Mesothelial cell of epicardium (in vitro differentiated cells): ENCODE measurements at regions not wholly inside any gene's neighbourhood (a gene's known extent, or its start where the extent isn't known, plus 50 kb on each side); places are given as distances from the start of the nearest gene placed in this dataset.

Source experiments
- DNase-seq, 2 experiments: peaks; one replicate each; pipeline ENCODE4 v3.0.0; 2021; ENCODE audit warnings: low spot score in 2 of 2; ENCODE audit not compliant: unreplicated experiment in 2 of 2
- H3K27ac Mint-ChIP-seq: 2 replicates; pipeline ENCODE4 v1.8.0; 2021; ENCODE audit warnings: mixed read lengths
- H3K27me3 Mint-ChIP-seq: 2 replicates; pipeline ENCODE4 v1.8.0; 2021; ENCODE audit warnings: low read depth, mixed read lengths
- H3K36me3 Mint-ChIP-seq: 2 replicates; pipeline ENCODE4 v1.8.0; 2021; ENCODE audit warnings: mixed read lengths
- H3K4me1 Mint-ChIP-seq: 2 replicates; pipeline ENCODE4 v1.8.0; 2021; ENCODE audit warnings: mixed read lengths
- H3K4me3 Mint-ChIP-seq: 2 replicates; pipeline ENCODE4 v1.8.0; 2021; ENCODE audit warnings: mild to moderate bottlenecking, moderate library complexity, mixed read lengths
- H3K9me3 Mint-ChIP-seq: 2 replicates; pipeline ENCODE4 v1.8.0; 2021; ENCODE audit warnings: mixed read lengths
- TF ChIP-seq, protein P1 (sequence below): fragments of 200-600 bp; sonication (generic); IDR thresholded peaks from one replicate; pipeline ENCODE4 v1.5.0; 2021; ENCODE audit warnings: antibody characterized with exemption; ENCODE audit not compliant: unreplicated experiment

DNA sequence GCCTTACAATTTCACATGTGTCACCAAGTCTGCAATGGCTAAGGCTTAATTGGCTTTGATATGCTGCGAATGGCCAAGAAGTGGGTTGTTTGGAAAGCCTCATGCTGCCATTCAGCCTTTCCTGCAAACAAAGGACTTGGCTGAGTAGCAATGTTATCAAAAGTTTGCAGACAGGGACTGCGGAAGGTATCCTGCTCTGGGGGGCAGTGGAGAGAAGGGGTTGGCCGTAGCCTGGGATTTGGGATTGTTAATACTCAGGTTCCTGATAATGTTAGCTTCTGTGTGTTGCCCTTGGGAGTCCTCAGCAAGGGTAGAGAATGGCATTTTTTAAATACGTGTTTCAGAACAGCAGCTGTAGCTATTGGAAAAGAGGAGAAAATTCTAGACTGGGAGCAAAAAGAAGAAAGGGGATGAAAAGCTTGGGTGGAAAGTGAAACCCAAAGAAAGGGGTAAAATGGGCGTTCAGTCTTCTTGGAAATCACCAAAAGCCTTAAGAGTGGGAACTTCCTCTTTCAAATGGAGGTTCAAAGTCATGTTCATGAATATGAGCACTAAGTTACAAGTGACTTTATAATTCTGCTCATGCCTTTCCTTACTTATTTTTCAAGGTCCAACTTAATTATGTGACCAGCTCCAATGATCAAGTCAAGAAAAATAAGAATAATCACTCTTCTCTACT, 325.1 kb downstream of the RNF144A start:
- Mint-ChIP-seq H3K9me3 (no peaks in the 10 kb centered on the region), H3K36me3 (no peaks in the 10 kb centered on the region), H3K4me1 (no peaks in the 10 kb centered on the region), H3K27me3 (peaks cover 3% of the 10 kb centered on the region), H3K27ac (no peak overlapping the region), H3K4me3 (no peak overlapping the region)
- no peak for DNase-seq
- TF ChIP-seq, protein P1, sequence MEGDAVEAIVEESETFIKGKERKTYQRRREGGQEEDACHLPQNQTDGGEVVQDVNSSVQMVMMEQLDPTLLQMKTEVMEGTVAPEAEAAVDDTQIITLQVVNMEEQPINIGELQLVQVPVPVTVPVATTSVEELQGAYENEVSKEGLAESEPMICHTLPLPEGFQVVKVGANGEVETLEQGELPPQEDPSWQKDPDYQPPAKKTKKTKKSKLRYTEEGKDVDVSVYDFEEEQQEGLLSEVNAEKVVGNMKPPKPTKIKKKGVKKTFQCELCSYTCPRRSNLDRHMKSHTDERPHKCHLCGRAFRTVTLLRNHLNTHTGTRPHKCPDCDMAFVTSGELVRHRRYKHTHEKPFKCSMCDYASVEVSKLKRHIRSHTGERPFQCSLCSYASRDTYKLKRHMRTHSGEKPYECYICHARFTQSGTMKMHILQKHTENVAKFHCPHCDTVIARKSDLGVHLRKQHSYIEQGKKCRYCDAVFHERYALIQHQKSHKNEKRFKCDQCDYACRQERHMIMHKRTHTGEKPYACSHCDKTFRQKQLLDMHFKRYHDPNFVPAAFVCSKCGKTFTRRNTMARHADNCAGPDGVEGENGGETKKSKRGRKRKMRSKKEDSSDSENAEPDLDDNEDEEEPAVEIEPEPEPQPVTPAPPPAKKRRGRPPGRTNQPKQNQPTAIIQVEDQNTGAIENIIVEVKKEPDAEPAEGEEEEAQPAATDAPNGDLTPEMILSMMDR, result no peak

DNA sequence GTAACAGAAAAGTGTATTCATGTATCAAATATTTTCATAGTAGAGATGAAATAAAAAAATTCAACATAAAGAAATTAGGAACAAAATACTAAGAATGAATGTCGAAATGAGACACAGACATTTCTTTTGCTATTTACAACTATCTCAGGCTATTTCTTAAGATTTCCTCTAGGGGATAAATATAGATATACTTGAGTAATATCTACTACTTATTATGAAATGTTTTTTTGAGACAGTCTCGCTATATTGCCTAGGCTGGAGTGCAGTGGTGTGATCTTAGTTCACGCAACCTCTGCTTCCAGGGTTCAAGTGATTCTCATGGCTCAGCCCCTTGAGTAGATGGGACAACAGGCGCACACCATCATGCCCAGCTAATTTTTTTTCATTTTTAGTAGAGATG, 326.1 kb downstream of the RNF144A start:
- Mint-ChIP-seq H3K4me3 (no peak overlapping the region), H3K9me3 (no peaks in the 10 kb centered on the region), H3K27me3 (peaks cover 3% of the 10 kb centered on the region), H3K36me3 (no peaks in the 10 kb centered on the region), H3K27ac (no peak overlapping the region), H3K4me1 (no peaks in the 10 kb centered on the region)
- no peak for DNase-seq
- TF ChIP-seq, protein P1, result no peak

DNA sequence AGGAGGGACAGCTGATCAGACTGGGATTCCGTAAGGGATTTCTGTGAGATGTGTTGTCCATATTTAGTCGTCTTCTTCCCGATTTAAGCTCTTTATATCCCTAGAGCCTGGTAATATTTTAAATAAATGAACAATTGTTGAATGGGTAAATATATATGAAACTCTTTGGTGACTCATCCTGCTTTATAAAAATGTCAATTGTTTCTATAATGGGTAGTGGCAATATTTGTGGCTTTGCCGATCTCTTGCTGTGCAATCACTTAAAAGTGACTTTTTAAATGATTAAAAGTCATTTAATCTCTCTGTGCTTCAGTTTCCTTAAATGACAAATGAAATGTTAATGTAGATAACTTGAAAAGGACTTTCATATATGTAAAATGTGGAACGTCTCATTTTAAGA, 339.2 kb downstream of the RNF144A start:
- Mint-ChIP-seq H3K4me3 (no peak overlapping the region), H3K9me3 (peaks cover 4% of the 10 kb centered on the region), H3K4me1 (no peaks in the 10 kb centered on the region), H3K27ac (no peak overlapping the region), H3K36me3 (peaks cover 1% of the 10 kb centered on the region), H3K27me3 (peaks cover 4% of the 10 kb centered on the region)
- TF ChIP-seq, protein P1, result no peak
- no peak for DNase-seq

DNA sequence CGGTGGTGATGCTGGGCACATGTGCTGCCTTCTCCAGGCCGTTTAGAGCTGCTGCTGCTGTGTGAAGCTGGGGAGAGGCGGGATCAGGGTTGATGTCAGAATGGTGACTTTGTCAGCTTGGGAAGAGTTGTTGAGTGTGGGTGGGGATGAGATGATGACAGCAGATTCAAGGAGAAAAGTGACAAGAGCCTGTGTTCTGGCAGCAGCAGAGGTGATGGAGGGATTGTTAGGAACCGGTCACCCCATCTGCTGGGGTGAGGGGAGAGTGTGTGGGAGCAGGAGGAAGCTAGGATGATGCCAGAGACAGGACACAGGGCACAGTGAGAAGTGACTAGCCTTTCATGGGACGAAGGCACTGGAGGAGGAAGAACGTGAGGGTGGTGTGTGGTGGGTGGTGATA, 345.5 kb downstream of the RNF144A start:
- peaks cover 4% of the 10 kb centered on the region for H3K9me3 Mint-ChIP-seq
- no peak for DNase-seq
- H3K4me1 Mint-ChIP-seq, result no peaks in the 10 kb centered on the region
- H3K27ac Mint-ChIP-seq, result no peak overlapping the region
- no peak overlapping the region for H3K4me3 Mint-ChIP-seq
- TF ChIP-seq, protein P1, result no peak
- H3K27me3 Mint-ChIP-seq, result peaks cover 5% of the 10 kb centered on the region
- peaks cover 1% of the 10 kb centered on the region for H3K36me3 Mint-ChIP-seq

DNA sequence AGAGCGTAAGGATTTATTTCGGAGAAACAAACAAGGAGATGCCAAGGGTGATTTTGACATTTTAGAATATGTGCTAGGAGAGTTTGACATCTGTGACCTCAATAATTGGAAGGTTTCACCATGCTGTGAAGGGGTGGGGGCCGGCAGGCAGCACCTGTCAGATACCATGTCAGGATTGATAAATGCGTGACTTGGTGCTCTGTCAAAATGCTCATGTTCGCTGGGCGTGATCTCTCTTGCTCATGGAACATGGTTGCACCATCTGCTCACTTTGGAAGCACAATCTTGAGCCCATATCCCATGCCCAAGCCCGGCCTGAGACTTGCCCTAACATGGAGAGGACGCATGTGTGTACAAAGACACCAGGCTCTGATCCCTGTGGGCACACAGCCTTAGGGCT, 347.6 kb downstream of the RNF144A start:
- peaks cover 4% of the 10 kb centered on the region for H3K9me3 Mint-ChIP-seq
- no peak overlapping the region for H3K27ac Mint-ChIP-seq
- no peak overlapping the region for H3K4me3 Mint-ChIP-seq
- no peaks in the 10 kb centered on the region for H3K4me1 Mint-ChIP-seq
- peaks cover 5% of the 10 kb centered on the region for H3K27me3 Mint-ChIP-seq
- no peaks in the 10 kb centered on the region for H3K36me3 Mint-ChIP-seq
- TF ChIP-seq, protein P1, result no peak
- DNase-seq, result no peak

DNA sequence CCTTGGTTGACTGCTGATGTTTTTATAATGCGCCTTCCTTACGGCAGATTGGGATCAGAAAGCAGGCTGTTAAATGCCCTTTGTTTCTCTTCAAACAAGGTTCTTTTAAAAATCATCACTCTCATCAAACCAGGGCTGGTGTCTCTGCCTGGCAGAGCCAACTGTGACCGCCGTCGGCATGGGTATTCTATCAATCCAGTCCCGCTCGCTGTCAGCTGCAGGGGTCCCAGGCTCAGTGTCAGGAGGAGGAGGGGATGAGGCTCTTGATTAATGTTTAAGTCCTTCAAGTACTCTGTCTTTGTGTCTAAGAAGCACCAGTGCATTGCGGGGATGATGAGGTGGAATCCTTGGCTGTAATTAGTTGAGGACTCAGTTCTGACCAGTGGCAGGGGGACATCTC, 348.1 kb downstream of the RNF144A start:
- Mint-ChIP-seq H3K9me3 (peaks cover 2% of the 10 kb centered on the region), H3K27me3 (peaks cover 5% of the 10 kb centered on the region), H3K4me3 (no peak overlapping the region), H3K27ac (no peak overlapping the region), H3K36me3 (no peaks in the 10 kb centered on the region), H3K4me1 (no peaks in the 10 kb centered on the region)
- no peak for DNase-seq
- TF ChIP-seq, protein P1, result no peak
